ENCODE measurements at regions not wholly inside any gene's neighbourhood (a gene's known extent, or its start where the extent isn't known, plus 50 kb on each side); places are given as distances from the start of the nearest gene placed in this dataset.

GRCh38 chr17:73694491-73694890 lies 50.2 kb upstream of the SDK2 start:
- no peak for DNase-seq (ENCODE audit: low read depth)

- no peak for DNase-seq (ENCODE audit: low read depth)
Measured at GRCh38 chr17:73695035-73695738, 50.9 kb upstream of the SDK2 start.

GRCh38 chr17:73696251-73696650 lies 52.0 kb upstream of the SDK2 start:
- no peak for DNase-seq (ENCODE audit: low read depth)

- DNase-seq (ENCODE audit: low read depth), result no peak
Measured at GRCh38 chr17:73697872-73698271, 53.6 kb upstream of the SDK2 start.

- DNase-seq (ENCODE audit: low read depth), result no peak
Measured at GRCh38 chr17:73698966-73699365, 54.7 kb upstream of the SDK2 start.

GRCh38 chr17:73701701-73702100 lies 57.5 kb upstream of the SDK2 start:
- no peak for DNase-seq (ENCODE audit: low read depth)

- no peak for DNase-seq (ENCODE audit: low read depth)
Measured at GRCh38 chr17:73703192-73703591, 58.9 kb upstream of the SDK2 start.

GRCh38 chr17:73703917-73704316 lies 59.7 kb upstream of the SDK2 start:
- no peak for DNase-seq (ENCODE audit: low read depth)

GRCh38 chr17:73705594-73705993 lies 61.3 kb upstream of the SDK2 start:
- no peak for DNase-seq (ENCODE audit: low read depth)

GRCh38 chr17:73706428-73706827 lies 62.2 kb upstream of the SDK2 start:
- DNase-seq (ENCODE audit: low read depth), result no peak

GRCh38 chr17:73706858-73707257 lies 62.6 kb upstream of the SDK2 start:
- no peak for DNase-seq (ENCODE audit: low read depth)

GRCh38 chr17:73707358-73707757 lies 63.1 kb upstream of the SDK2 start:
- DNase-seq (ENCODE audit: low read depth), result no peak

GRCh38 chr17:73710095-73710592 lies 65.9 kb upstream of the SDK2 start:
- DNase-seq (ENCODE audit: low read depth), result peak; percentile 39

GRCh38 chr17:73711184-73711583 lies 66.9 kb upstream of the SDK2 start:
- DNase-seq (ENCODE audit: low read depth), result no peak

GRCh38 chr17:73711916-73712315 lies 67.7 kb upstream of the SDK2 start:
- DNase-seq (ENCODE audit: low read depth), result no peak

- no peak for DNase-seq (ENCODE audit: low read depth)
Measured at GRCh38 chr17:73713136-73713535, 68.9 kb upstream of the SDK2 start.

- no peak for DNase-seq (ENCODE audit: low read depth)
Measured at GRCh38 chr17:73715769-73716168, 71.5 kb upstream of the SDK2 start.

- DNase-seq (ENCODE audit: low read depth), result no peak
Measured at GRCh38 chr17:73717690-73718089, 73.4 kb upstream of the SDK2 start.

- DNase-seq (ENCODE audit: low read depth), result no peak
Measured at GRCh38 chr17:73718362-73718761, 74.1 kb upstream of the SDK2 start.

GRCh38 chr17:73718912-73719311 lies 74.7 kb upstream of the SDK2 start:
- DNase-seq (ENCODE audit: low read depth), result no peak

GRCh38 chr17:73719588-73720071 lies 75.4 kb upstream of the SDK2 start:
- no peak for DNase-seq (ENCODE audit: low read depth)

- DNase-seq (ENCODE audit: low read depth), result no peak
Measured at GRCh38 chr17:73720187-73720834, 76.1 kb upstream of the SDK2 start.

- no peak for DNase-seq (ENCODE audit: low read depth)
Measured at GRCh38 chr17:73722165-73722564, 77.9 kb upstream of the SDK2 start.

- no peak for DNase-seq (ENCODE audit: low read depth)
Measured at GRCh38 chr17:73723317-73723716, 79.1 kb upstream of the SDK2 start.

Measured in stimulated activated CD8-positive, alpha-beta memory T cell treated with anti-CD3 and anti-CD28 coated beads, Interleukin-15, amount 100 ng/mL, for 1 hour (primary cell).